Brain microvascular endothelial cell (primary cell): ENCODE measurements at regions not wholly inside any gene's neighbourhood (a gene's known extent, or its start where the extent isn't known, plus 50 kb on each side); places are given as distances from the start of the nearest gene placed in this dataset.

Experiments used
- DNase-seq: peaks from one replicate; pipeline ENCODE4 v3.0.0-alpha.2; 2020
- H3K27ac ChIP-seq: fragments of 250-450 bp; sonication (Bioruptor Pico); 2 replicates; pipeline ENCODE4 v1.5.1; 2020; ENCODE audit warnings: mild to moderate bottlenecking, moderate library complexity
- H3K27me3 ChIP-seq: fragments of 250-450 bp; sonication (Bioruptor Pico); replicated peaks from 2 replicates; pipeline ENCODE4 v1.5.1; 2020; ENCODE audit warnings: mild to moderate bottlenecking
- H3K36me3 ChIP-seq: fragments of 250-450 bp; sonication (Bioruptor Pico); replicated peaks from 2 replicates; pipeline ENCODE4 v1.5.1; 2020; ENCODE audit warnings: mild to moderate bottlenecking
- H3K4me3 ChIP-seq: 2 replicates; pipeline ENCODE4 v1.5.1; 2011; ENCODE audit warnings: low read depth, mild to moderate bottlenecking, control low read depth, low read length, moderate library complexity
- CTCF ChIP-seq: IDR thresholded peaks from 2 replicates; pipeline ENCODE4 v1.5.1; 2011; ENCODE audit warnings: low read depth, mild to moderate bottlenecking, moderate library complexity, low read length, control low read depth, inconsistent platforms; ENCODE audit errors: missing control alignments
- in situ Hi-C: cut with HindIII; loops from 2 replicates; pipeline ENCODE4 v1.10.0; 2017; ENCODE audit warnings: low sequenced_read_pairs, low pct_ligation_motif_present

- no peak for DNase-seq
- Histone ChIP-seq H3K27me3 (no peaks in the 10 kb centered on the region), H3K36me3 (no peaks in the 10 kb centered on the region), H3K4me3 (no peak overlapping the region), H3K27ac (no peak overlapping the region)
- in situ Hi-C loops = no loop called here
- TF ChIP-seq CTCF = no peak
Observed at GRCh38 chr5:67774786-67775185, 440.8 kb upstream of the PIK3R1 start.

- H3K27ac ChIP-seq = no peak overlapping the region
- H3K4me3 ChIP-seq = no peak overlapping the region
- no peaks in the 10 kb centered on the region for H3K27me3 ChIP-seq
- TF ChIP-seq CTCF = no peak
- in situ Hi-C loops = no loop called here
- H3K36me3 ChIP-seq = no peaks in the 10 kb centered on the region
- DNase-seq = no peak
Observed at GRCh38 chr5:67774267-67774552, 441.3 kb upstream of the PIK3R1 start.

GRCh38 chr5:67773411-67774266 lies 441.9 kb upstream of the PIK3R1 start:
- H3K36me3 ChIP-seq = no peaks in the 10 kb centered on the region
- TF ChIP-seq CTCF = no peak
- no peak overlapping the region for H3K27ac ChIP-seq
- peak; percentile 16 for DNase-seq
- H3K27me3 ChIP-seq = no peaks in the 10 kb centered on the region
- in situ Hi-C loops = no loop called here
- no peak overlapping the region for H3K4me3 ChIP-seq

GRCh38 chr5:67771791-67772190 lies 443.8 kb upstream of the PIK3R1 start:
- in situ Hi-C loops = no loop called here
- no peak overlapping the region for H3K27ac ChIP-seq
- H3K27me3 ChIP-seq = no peaks in the 10 kb centered on the region
- TF ChIP-seq CTCF = no peak
- no peak for DNase-seq
- H3K4me3 ChIP-seq = no peak overlapping the region
- H3K36me3 ChIP-seq = no peaks in the 10 kb centered on the region

- no peak overlapping the region for H3K4me3 ChIP-seq
- H3K27ac ChIP-seq = no peak overlapping the region
- DNase-seq = no peak
- H3K27me3 ChIP-seq = no peaks in the 10 kb centered on the region
- no peaks in the 10 kb centered on the region for H3K36me3 ChIP-seq
- in situ Hi-C loops = no loop called here
- TF ChIP-seq CTCF = no peak
Observed at GRCh38 chr5:67771221-67771620, 444.3 kb upstream of the PIK3R1 start.
